Sigmoid colon (tissue), 4 donors: ENCODE measurements at regions not wholly inside any gene's neighbourhood (a gene's known extent, or its start where the extent isn't known, plus 50 kb on each side); places are given as distances from the start of the nearest gene placed in this dataset.
A peak's percentile ranks its signal among the peaks of the same experiment; 100 is the strongest.

ENCODE experiments used
- POLR2A ChIP-seq, 2 donors: fragments of 450-650 bp; IDR thresholded peaks; one replicate each; pipeline ENCODE4 v1.6.1; 2016; ENCODE audit warnings: antibody characterized with exemption in 2 of 2, mild to moderate bottlenecking in 2 of 2, moderate library complexity in 2 of 2
- POLR2AphosphoS5 ChIP-seq, 4 donors: sonication (generic); formaldehyde crosslinking; IDR thresholded peaks; one replicate each; pipeline ENCODE4 v1.6.1; 2017; ENCODE audit warnings: antibody characterized with exemption in 4 of 4
- TF ChIP-seq, protein P1 (sequence below), 4 experiments: fragments of 450-650 bp in 3 of 4; fragments of 200-600 bp in 1 of 4; IDR thresholded peaks; one replicate each; pipeline ENCODE4 v1.5.1; 2016 to 2019; ENCODE audit warnings: antibody characterized with exemption in 4 of 4, mild to moderate bottlenecking in 3 of 4, moderate library complexity in 2 of 4

DNA sequence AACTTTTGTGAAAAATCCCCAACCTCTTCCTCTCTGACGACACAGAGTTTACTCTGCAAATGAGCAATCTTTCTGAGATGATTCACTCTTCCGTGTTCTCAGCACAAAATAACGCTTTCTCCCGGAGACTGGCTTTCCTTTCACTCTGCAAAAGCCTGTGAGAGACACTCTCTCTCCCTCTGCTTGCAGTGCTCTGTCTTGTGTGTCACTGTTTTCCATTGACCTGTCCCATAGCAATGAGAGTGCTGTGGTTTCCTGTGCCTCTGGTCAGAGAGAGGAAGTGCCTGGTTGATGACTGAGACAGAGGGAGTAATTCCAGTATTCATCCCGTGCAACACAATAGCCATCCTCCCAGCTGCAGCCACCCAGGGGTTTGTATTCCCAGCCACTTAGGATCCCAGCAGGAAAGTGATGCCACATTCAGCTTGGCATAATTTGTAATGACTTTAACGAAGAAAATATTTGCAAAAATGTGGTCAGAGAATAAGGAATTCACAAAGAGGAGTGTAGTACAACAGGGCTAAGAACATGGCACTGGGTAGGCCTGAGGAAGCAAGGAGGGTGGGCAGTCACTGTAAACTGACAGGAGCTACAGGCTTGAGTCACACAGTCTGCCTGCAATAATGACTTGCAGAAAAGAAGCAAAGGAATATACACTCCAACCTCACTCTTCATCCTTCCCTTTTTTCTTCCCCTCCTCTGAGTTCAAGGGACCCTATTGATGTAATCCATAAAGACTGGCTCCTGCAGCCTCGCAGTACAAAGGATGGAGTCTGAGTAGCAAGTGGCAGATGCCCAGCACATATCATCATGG, 463.5 kb upstream of the RGMB start:
- TF ChIP-seq, protein P1, sequence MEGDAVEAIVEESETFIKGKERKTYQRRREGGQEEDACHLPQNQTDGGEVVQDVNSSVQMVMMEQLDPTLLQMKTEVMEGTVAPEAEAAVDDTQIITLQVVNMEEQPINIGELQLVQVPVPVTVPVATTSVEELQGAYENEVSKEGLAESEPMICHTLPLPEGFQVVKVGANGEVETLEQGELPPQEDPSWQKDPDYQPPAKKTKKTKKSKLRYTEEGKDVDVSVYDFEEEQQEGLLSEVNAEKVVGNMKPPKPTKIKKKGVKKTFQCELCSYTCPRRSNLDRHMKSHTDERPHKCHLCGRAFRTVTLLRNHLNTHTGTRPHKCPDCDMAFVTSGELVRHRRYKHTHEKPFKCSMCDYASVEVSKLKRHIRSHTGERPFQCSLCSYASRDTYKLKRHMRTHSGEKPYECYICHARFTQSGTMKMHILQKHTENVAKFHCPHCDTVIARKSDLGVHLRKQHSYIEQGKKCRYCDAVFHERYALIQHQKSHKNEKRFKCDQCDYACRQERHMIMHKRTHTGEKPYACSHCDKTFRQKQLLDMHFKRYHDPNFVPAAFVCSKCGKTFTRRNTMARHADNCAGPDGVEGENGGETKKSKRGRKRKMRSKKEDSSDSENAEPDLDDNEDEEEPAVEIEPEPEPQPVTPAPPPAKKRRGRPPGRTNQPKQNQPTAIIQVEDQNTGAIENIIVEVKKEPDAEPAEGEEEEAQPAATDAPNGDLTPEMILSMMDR (IDR thresholded peaks at IDR 0.05), result no peak
- TF ChIP-seq POLR2AphosphoS5 (IDR thresholded peaks at IDR 0.05) (peak in 2 of 4 donors; percentile 4 to 26), POLR2A (IDR thresholded peaks at IDR 0.05) (no peak)
